Smooth muscle cell (in vitro differentiated cells): ENCODE measurements at regions not wholly inside any gene's neighbourhood (a gene's known extent, or its start where the extent isn't known, plus 50 kb on each side); places are given as distances from the start of the nearest gene placed in this dataset.

Experiments
- DNase-seq: peaks from one replicate; lab custom pipeline; 2025; ENCODE audit not compliant: unreplicated experiment; lab: John Stamatoyannopoulos, UW
- H2AFZ ChIP-seq: fragments of 200-600 bp; sonication (generic); 2 replicates; pipeline ENCODE4 v1.6.0; 2016; ENCODE audit warnings: antibody characterized with exemption, low read depth, mild to moderate bottlenecking
- H3F3A ChIP-seq: fragments of 200-600 bp; sonication (generic); 2 replicates; pipeline ENCODE4 v1.6.0; 2017; ENCODE audit warnings: antibody characterized with exemption, low read depth
- H3K27ac ChIP-seq: fragments of 200-600 bp; sonication (generic); 2 replicates; pipeline ENCODE4 v1.5.1; 2016; ENCODE audit warnings: low read depth, mild to moderate bottlenecking
- H3K27me3 ChIP-seq: fragments of 200-600 bp; sonication (generic); 2 replicates; pipeline ENCODE4 v1.6.1; 2016; ENCODE audit warnings: low read depth, mild to moderate bottlenecking
- H3K36me3 ChIP-seq: fragments of 200-600 bp; sonication (generic); 2 replicates; pipeline ENCODE4 v1.5.1; 2016; ENCODE audit warnings: low read depth
- H3K4me1 ChIP-seq: fragments of 200-600 bp; sonication (generic); 2 replicates; pipeline ENCODE4 v1.5.1; 2016; ENCODE audit warnings: low read depth
- H3K4me2 ChIP-seq: fragments of 200-600 bp; sonication (generic); 2 replicates; pipeline ENCODE4 v1.6.0; 2016; ENCODE audit warnings: mild to moderate bottlenecking
- H3K4me3 ChIP-seq: fragments of 200-600 bp; sonication (generic); 2 replicates; pipeline ENCODE4 v1.5.1; 2016; ENCODE audit warnings: mild to moderate bottlenecking
- H3K79me2 ChIP-seq: fragments of 200-600 bp; sonication (generic); 2 replicates; pipeline ENCODE4 v1.6.0; 2016; ENCODE audit warnings: low read depth, mild to moderate bottlenecking
- H3K9ac ChIP-seq: fragments of 200-600 bp; sonication (generic); 2 replicates; pipeline ENCODE4 v1.6.0; 2016; ENCODE audit warnings: low read depth
- H3K9me3 ChIP-seq: fragments of 200-600 bp; sonication (generic); replicated peaks from 2 replicates; pipeline ENCODE4 v1.5.1; 2016; ENCODE audit warnings: low read depth
- H4K20me1 ChIP-seq: fragments of 200-600 bp; sonication (generic); 2 replicates; pipeline ENCODE4 v1.6.0; 2016; ENCODE audit warnings: low read depth
- CTCF ChIP-seq: fragments of 200-600 bp; sonication (generic); IDR thresholded peaks from 2 replicates; pipeline ENCODE4 v1.5.1; 2017; ENCODE audit warnings: borderline replicate concordance, mild to moderate bottlenecking, antibody characterized with exemption; ENCODE audit not compliant: insufficient read depth, poor library complexity, severe bottlenecking
- WGBS: methylation state at CpG from one replicate; pipeline ENCODE4 v1.1.7; 2016; ENCODE audit warnings: low lambda C conversion rate; 5-methylcytosine and 5-hydroxymethylcytosine counted together

DNA sequence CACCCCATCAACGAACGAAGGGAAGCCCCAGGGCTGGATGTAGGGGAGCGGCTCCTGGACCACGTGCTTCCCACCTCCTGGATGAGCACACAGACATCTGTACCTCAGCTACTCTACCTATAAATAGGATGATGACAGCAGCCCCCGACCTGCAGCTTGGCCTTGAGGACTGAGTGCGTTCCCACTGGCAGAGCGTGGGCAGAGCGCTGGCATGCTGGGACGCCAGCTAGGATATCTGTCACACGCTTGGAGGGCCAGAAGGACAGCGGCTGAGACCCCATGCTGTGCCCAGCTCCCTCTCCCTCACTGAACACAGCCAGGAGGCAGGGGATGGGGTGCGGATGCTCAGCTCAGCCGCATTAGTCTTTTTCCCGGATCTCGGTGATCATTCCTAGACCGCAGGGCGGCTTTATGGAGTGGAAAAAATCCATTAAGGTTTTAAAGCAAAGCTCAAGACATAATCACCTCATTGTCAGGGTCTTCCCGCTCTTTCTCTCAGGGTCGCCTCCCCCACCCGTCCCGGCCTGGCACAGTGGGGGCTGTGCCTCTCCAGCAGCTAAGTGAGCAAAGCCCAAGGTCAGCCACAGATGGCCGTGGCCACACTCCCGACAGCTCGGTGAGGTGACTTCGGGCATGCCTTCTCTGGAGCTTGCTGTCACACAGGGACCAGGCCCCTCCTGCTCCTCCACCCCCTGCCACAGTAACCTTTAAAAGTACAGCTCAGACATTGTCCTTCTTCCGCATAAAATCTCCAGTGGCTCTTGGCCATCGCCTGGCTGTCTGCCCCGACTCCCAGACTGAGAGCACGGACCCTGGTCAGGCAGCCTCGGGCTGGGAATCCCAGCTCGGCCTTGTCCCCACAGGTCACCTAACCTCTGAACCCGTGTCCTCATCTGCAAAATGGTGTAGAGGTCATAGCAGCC, 69.6 kb upstream of the SHISAL1 start:
- DNase-seq, result no peak
- no peak overlapping the region for H3K4me3 ChIP-seq
- H4K20me1 ChIP-seq, result no peaks in the 10 kb centered on the region
- peaks cover 3% of the 10 kb centered on the region for H3K4me1 ChIP-seq
- H3F3A ChIP-seq, result no peaks in the 10 kb centered on the region
- H3K27me3 ChIP-seq, result peaks cover 2% of the 10 kb centered on the region
- no peaks in the 10 kb centered on the region for H3K9me3 ChIP-seq
- no peaks in the 10 kb centered on the region for H3K79me2 ChIP-seq
- H2AFZ ChIP-seq, result no peak overlapping the region
- no peak overlapping the region for H3K9ac ChIP-seq
- H3K27ac ChIP-seq, result no peak overlapping the region
- H3K4me2 ChIP-seq, result no peak overlapping the region
- no peaks in the 10 kb centered on the region for H3K36me3 ChIP-seq
- WGBS, result 75% methylated on average over 32 of the region's 32 CpGs
- TF ChIP-seq CTCF, result no peak

DNA sequence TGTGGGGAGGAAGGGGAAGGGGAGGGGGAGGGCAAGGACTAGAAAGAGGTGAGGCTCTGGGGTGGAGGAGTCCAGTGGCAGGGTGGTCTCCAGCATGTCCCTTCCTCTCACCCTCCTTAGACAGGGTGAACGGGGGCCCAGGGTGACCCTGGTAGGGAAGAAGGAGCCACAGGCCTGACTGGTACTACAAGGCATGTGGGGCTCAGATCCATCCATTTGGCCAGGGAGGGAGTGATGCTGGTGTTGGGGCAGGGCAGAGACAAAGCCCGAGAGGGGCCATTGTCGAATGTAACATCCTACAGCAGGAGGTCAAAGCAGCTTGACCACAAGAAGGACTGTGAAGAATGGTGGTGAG, 69.0 kb upstream of the SHISAL1 start:
- H3K4me1 ChIP-seq, result peaks cover 3% of the 10 kb centered on the region
- no peak overlapping the region for H3K9ac ChIP-seq
- 86% methylated on average over 3 of the region's 3 CpGs for WGBS
- no peak for TF ChIP-seq CTCF
- H3K4me2 ChIP-seq, result no peak overlapping the region
- DNase-seq, result no peak
- H3K36me3 ChIP-seq, result no peaks in the 10 kb centered on the region
- no peaks in the 10 kb centered on the region for H3K79me2 ChIP-seq
- H3K27ac ChIP-seq, result no peak overlapping the region
- no peak overlapping the region for H2AFZ ChIP-seq
- no peaks in the 10 kb centered on the region for H4K20me1 ChIP-seq
- no peaks in the 10 kb centered on the region for H3K9me3 ChIP-seq
- no peak overlapping the region for H3K4me3 ChIP-seq
- no peaks in the 10 kb centered on the region for H3K27me3 ChIP-seq
- no peaks in the 10 kb centered on the region for H3F3A ChIP-seq

DNA sequence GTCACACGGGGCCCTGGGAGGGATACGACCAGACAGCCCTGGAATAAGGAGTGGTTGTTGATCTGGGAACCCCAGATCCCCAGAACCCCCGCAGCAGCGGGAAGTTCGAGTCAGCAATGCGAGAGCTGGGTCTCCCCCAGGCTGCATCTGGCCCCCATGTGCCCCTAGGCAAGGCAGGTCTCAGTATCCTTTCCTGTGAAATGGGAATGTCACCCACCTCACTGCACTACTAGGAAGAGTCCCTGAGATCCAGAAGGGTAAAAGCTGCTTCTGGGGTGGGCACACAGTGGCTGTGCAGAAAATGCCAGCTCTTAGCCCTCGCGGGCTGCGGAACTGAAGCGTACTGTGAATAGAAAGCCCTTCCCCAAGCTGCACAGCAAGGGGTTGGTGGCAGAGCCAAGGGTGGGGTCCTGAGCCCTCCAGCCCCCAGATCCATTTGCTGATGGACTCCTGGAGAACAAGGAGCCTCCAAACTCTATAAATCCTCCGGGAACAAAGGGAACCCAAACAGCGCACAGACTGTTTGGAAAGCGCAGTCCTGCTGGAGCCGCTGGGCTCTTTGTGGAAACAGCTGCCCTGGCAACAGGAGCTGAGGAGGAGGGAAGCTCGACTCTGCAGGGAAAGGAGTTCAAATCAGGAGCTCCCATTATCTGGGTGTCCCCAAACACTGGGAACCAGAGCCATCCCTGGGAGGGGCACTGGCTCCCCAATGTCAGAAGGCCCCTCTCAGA, 68.2 kb upstream of the SHISAL1 start:
- 88% methylated on average over 15 of the region's 15 CpGs for WGBS
- no peak overlapping the region for H3K27ac ChIP-seq
- no peak overlapping the region for H3K4me2 ChIP-seq
- H3K4me1 ChIP-seq, result peaks cover 3% of the 10 kb centered on the region
- H3K79me2 ChIP-seq, result no peaks in the 10 kb centered on the region
- no peak overlapping the region for H2AFZ ChIP-seq
- DNase-seq, result no peak
- no peak for TF ChIP-seq CTCF
- no peaks in the 10 kb centered on the region for H4K20me1 ChIP-seq
- no peak overlapping the region for H3K4me3 ChIP-seq
- H3K9me3 ChIP-seq, result no peaks in the 10 kb centered on the region
- H3F3A ChIP-seq, result no peaks in the 10 kb centered on the region
- no peaks in the 10 kb centered on the region for H3K36me3 ChIP-seq
- no peak overlapping the region for H3K9ac ChIP-seq
- no peaks in the 10 kb centered on the region for H3K27me3 ChIP-seq
